Common myeloid progenitor, CD34-positive (primary cell): ENCODE measurements at regions not wholly inside any gene's neighbourhood (a gene's known extent, or its start where the extent isn't known, plus 50 kb on each side); places are given as distances from the start of the nearest gene placed in this dataset.

Experiments used
- CTCF ChIA-PET: fragments of 350-600 bp; sonication (Branson Sonifier 250); formaldehyde crosslinking; loops from one replicate; lab custom pipeline; 2021; ENCODE audit warnings: antibody characterized with exemption; lab: Charles Lee
- POLR2A ChIA-PET: fragments of 350-600 bp; sonication (Branson Sonifier 250); formaldehyde crosslinking; loops from one replicate; lab custom pipeline; 2021; ENCODE audit warnings: antibody characterized with exemption; lab: Charles Lee
- DNase-seq, 3 donors: peaks; one replicate each; pipeline versions ENCODE4 v3.0.0 to v3.0.0-alpha.2; 2013
- H3K27ac ChIP-seq, 2 experiments: 1 replicate in 1 of 2; 2 replicates in 1 of 2; pipeline ENCODE4 v1.7.0; 2013; ENCODE audit warnings: inconsistent platforms in 2 of 2, low read length in 2 of 2, mild to moderate bottlenecking in 2 of 2, low read depth in 1 of 2, moderate library complexity in 1 of 2; ENCODE audit not compliant: severe bottlenecking in 2 of 2, insufficient read depth in 1 of 2, poor library complexity in 1 of 2
- H3K27me3 ChIP-seq, 5 experiments: replicated peaks in 2 of 5; 1 replicate in 3 of 5; 2 replicates in 2 of 5; pipeline versions ENCODE4 v1.6.1 to v1.7.0; 2013; ENCODE audit warnings: low read length in 4 of 5, mild to moderate bottlenecking in 2 of 5, moderate library complexity in 2 of 5, inconsistent platforms in 1 of 5; ENCODE audit not compliant: insufficient read depth in 5 of 5, control insufficient read depth in 4 of 5
- H3K36me3 ChIP-seq, 4 experiments: 1 replicate in 2 of 4; 2 replicates in 2 of 4; pipeline versions ENCODE4 v1.6.1 to v1.7.0; 2013; ENCODE audit warnings: low read length in 3 of 4, control low read depth in 1 of 4, mild to moderate bottlenecking in 1 of 4; ENCODE audit not compliant: control insufficient read depth in 4 of 4, insufficient read depth in 4 of 4
- H3K4me1 ChIP-seq, 4 experiments: 1 replicate in 3 of 4; 2 replicates in 1 of 4; pipeline versions ENCODE4 v1.6.1 to v1.7.1; 2013; ENCODE audit warnings: low read length in 3 of 4, mild to moderate bottlenecking in 3 of 4, control low read depth in 1 of 4, inconsistent platforms in 1 of 4, moderate library complexity in 1 of 4; ENCODE audit not compliant: control insufficient read depth in 4 of 4, insufficient read depth in 4 of 4; ENCODE audit errors: control extremely low read depth in 1 of 4
- H3K4me3 ChIP-seq, 7 experiments: 1 replicate in 4 of 7; 2 replicates in 3 of 7; pipeline versions ENCODE4 v1.5.1 to v1.7.0; 2013; ENCODE audit warnings: mild to moderate bottlenecking in 7 of 7, low read length in 6 of 7, moderate library complexity in 6 of 7, inconsistent platforms in 2 of 7, low read depth in 2 of 7, control low read depth in 1 of 7; ENCODE audit not compliant: insufficient read depth in 4 of 7, control insufficient read depth in 1 of 7; ENCODE audit errors: extremely low read depth in 1 of 7
- H3K9me3 ChIP-seq, 5 experiments: 1 replicate in 4 of 5; 2 replicates in 1 of 5; pipeline versions ENCODE4 v1.6.1 to v1.7.1; 2013; ENCODE audit warnings: low read length in 4 of 5, mild to moderate bottlenecking in 2 of 5, inconsistent platforms in 1 of 5, low read depth in 1 of 5, moderate library complexity in 1 of 5; ENCODE audit not compliant: control insufficient read depth in 4 of 5, insufficient read depth in 2 of 5; ENCODE audit errors: control extremely low read depth in 1 of 5
- WGBS: methylation state at CpG from one replicate; pipeline ENCODE4 v1.1.5; 2013; ENCODE audit not compliant: insufficient coverage; 5-methylcytosine and 5-hydroxymethylcytosine counted together

- no peak overlapping the region for H3K27ac ChIP-seq
- H3K36me3 ChIP-seq, result no peaks in the 10 kb centered on the region
- peaks cover 0 to 17% (median 6%) of the 10 kb centered on the region in 5 experiments for H3K27me3 ChIP-seq
- POLR2A ChIA-PET, result no interaction called here
- H3K4me1 ChIP-seq, result no peaks in the 10 kb centered on the region
- CTCF ChIA-PET, result no interaction called here
- H3K4me3 ChIP-seq, result no peak overlapping the region
- WGBS, result 100% methylated on average over 1 of the region's 1 CpG
- DNase-seq, result no peak
- H3K9me3 ChIP-seq, result peaks cover 0 to 2% (median 0%) of the 10 kb centered on the region in 5 experiments
Observed at GRCh38 chr10:111275091-111275490, 198.3 kb downstream of the ADRA2A start.

GRCh38 chr10:111277661-111278060 lies 200.8 kb downstream of the ADRA2A start:
- no peak for DNase-seq
- Histone ChIP-seq H3K36me3 (no peaks in the 10 kb centered on the region), H3K9me3 (peaks cover 0 to 2% (median 0%) of the 10 kb centered on the region in 5 experiments), H3K4me1 (no peaks in the 10 kb centered on the region), H3K27me3 (peaks cover 0 to 12% (median 7%) of the 10 kb centered on the region in 5 experiments), H3K4me3 (no peak overlapping the region), H3K27ac (no peak overlapping the region)
- 100% methylated on average over 6 of the region's 6 CpGs for WGBS
- CTCF ChIA-PET, result interaction anchor here (0.8 kb wide), 1 partner anchor 10 kb away, joined by 4 read pairs; no protein-coding TSS in a partner anchor
- POLR2A ChIA-PET, result no interaction called here

GRCh38 chr10:111278266-111278665 lies 201.4 kb downstream of the ADRA2A start:
- Histone ChIP-seq H3K27ac (no peak overlapping the region), H3K4me3 (no peak overlapping the region), H3K4me1 (no peaks in the 10 kb centered on the region), H3K9me3 (peaks cover 0 to 2% (median 0%) of the 10 kb centered on the region in 5 experiments), H3K27me3 (peaks cover 0 to 10% (median 3%) of the 10 kb centered on the region in 5 experiments), H3K36me3 (no peaks in the 10 kb centered on the region)
- no peak for DNase-seq
- ChIA-PET POLR2A (no interaction called here), CTCF (interaction anchor here (0.8 kb wide), 1 partner anchor 9 kb away, joined by 4 read pairs; no protein-coding TSS in a partner anchor)
- 95% methylated on average over 3 of the region's 3 CpGs for WGBS

- Histone ChIP-seq H3K27me3 (peaks cover 0 to 4% (median 0%) of the 10 kb centered on the region in 5 experiments), H3K36me3 (no peaks in the 10 kb centered on the region), H3K4me3 (no peak overlapping the region), H3K4me1 (no peaks in the 10 kb centered on the region), H3K27ac (no peak overlapping the region), H3K9me3 (peaks cover 0 to 2% (median 0%) of the 10 kb centered on the region in 5 experiments)
- CTCF ChIA-PET, result interaction anchor here (1.0 to 1.6 kb wide), 4 partner anchors 9 to 316 kb away, joined by 3 to 6 read pairs (median 3); no protein-coding TSS in a partner anchor
- DNase-seq, result peak in 2 of 3 donors; percentile 11 to 17
- WGBS, result 12% methylated on average over 3 of the region's 4 CpGs
- POLR2A ChIA-PET, result no interaction called here
Observed at GRCh38 chr10:111281516-111281915, 204.7 kb downstream of the ADRA2A start.

GRCh38 chr10:111289461-111289860 lies 212.6 kb downstream of the ADRA2A start:
- Histone ChIP-seq H3K36me3 (no peaks in the 10 kb centered on the region), H3K27ac (no peak overlapping the region), H3K9me3 (no peaks in the 10 kb centered on the region), H3K27me3 (peaks cover 0 to 4% (median 0%) of the 10 kb centered on the region in 5 experiments), H3K4me1 (no peaks in the 10 kb centered on the region), H3K4me3 (no peak overlapping the region)
- WGBS, result 56% methylated on average over 4 of the region's 5 CpGs
- ChIA-PET CTCF (interaction anchor here (0.7 kb wide), 1 partner anchor 132 kb away, joined by 3 read pairs; no protein-coding TSS in a partner anchor), POLR2A (no interaction called here)
- DNase-seq, result no peak

GRCh38 chr10:111290649-111291048 lies 213.8 kb downstream of the ADRA2A start:
- H3K4me3 ChIP-seq, result no peak overlapping the region
- no CpG with 5 or more reads among the region's 3 CpGs for WGBS
- H3K36me3 ChIP-seq, result no peaks in the 10 kb centered on the region
- H3K27me3 ChIP-seq, result peaks cover 0 to 6% (median 1%) of the 10 kb centered on the region in 5 experiments
- H3K27ac ChIP-seq, result no peak overlapping the region
- H3K9me3 ChIP-seq, result no peaks in the 10 kb centered on the region
- CTCF ChIA-PET, result no interaction called here
- no peak for DNase-seq
- POLR2A ChIA-PET, result no interaction called here
- H3K4me1 ChIP-seq, result no peaks in the 10 kb centered on the region

- peaks cover 0 to 7% (median 2%) of the 10 kb centered on the region in 4 experiments for H3K4me1 ChIP-seq
- peaks cover 0 to 11% (median 3%) of the 10 kb centered on the region in 5 experiments for H3K27me3 ChIP-seq
- H3K36me3 ChIP-seq, result no peaks in the 10 kb centered on the region
- H3K4me3 ChIP-seq, result no peak overlapping the region
- no peak for DNase-seq
- ChIA-PET CTCF (interaction anchor here (0.6 kb wide), 1 partner anchor 738 kb away, joined by 3 read pairs; no protein-coding TSS in a partner anchor), POLR2A (no interaction called here)
- no CpG with 5 or more reads among the region's 1 CpG for WGBS
- no peak overlapping the region for H3K27ac ChIP-seq
- H3K9me3 ChIP-seq, result no peaks in the 10 kb centered on the region
Observed at GRCh38 chr10:111295788-111296187, 219.0 kb downstream of the ADRA2A start.
